ENCODE measurements at regions not wholly inside any gene's neighbourhood (a gene's known extent, or its start where the extent isn't known, plus 50 kb on each side); places are given as distances from the start of the nearest gene placed in this dataset.

DNA sequence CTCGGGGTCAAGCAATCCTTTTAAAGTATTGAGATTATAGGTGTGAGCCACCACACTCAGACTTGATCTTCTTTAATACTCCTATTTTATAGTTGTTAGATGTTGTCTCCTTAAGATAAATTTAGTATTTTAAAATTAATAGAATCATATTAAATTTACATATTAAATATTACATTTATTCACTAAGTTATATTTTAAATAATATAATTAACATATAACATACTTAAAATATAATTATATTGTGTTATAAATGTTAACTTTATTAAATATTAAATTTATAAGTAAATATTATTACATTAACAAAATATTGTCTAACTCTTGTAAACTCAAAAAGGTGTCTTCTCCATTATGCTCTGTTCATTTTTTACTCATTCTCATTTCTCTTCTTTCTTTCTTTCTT is 675.9 kb upstream of the ADGRL4 start:
- 80 to 81% methylated on average over 1 of the region's 1 CpG for WGBS, 2 donors
- Histone ChIP-seq H3K4me3 (no peak overlapping the region), H3K27ac (no peak overlapping the region), H3K36me3 (no peaks in the 10 kb centered on the region), H3K27me3 (no peaks in the 10 kb centered on the region), H3K9me3 (peaks cover 0 to 5% (median 0%) of the 10 kb centered on the region in 3 donors), H3K4me1 (no peaks in the 10 kb centered on the region)
- DNase-seq, result no peak
- TF ChIP-seq, protein P1, sequence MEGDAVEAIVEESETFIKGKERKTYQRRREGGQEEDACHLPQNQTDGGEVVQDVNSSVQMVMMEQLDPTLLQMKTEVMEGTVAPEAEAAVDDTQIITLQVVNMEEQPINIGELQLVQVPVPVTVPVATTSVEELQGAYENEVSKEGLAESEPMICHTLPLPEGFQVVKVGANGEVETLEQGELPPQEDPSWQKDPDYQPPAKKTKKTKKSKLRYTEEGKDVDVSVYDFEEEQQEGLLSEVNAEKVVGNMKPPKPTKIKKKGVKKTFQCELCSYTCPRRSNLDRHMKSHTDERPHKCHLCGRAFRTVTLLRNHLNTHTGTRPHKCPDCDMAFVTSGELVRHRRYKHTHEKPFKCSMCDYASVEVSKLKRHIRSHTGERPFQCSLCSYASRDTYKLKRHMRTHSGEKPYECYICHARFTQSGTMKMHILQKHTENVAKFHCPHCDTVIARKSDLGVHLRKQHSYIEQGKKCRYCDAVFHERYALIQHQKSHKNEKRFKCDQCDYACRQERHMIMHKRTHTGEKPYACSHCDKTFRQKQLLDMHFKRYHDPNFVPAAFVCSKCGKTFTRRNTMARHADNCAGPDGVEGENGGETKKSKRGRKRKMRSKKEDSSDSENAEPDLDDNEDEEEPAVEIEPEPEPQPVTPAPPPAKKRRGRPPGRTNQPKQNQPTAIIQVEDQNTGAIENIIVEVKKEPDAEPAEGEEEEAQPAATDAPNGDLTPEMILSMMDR (IDR thresholded peaks at IDR 0.05), result no peak
- no peak for TF ChIP-seq POLR2A (IDR thresholded peaks at IDR 0.05)
- intact Hi-C loops (cut with DNase I), result no loop called here

DNA sequence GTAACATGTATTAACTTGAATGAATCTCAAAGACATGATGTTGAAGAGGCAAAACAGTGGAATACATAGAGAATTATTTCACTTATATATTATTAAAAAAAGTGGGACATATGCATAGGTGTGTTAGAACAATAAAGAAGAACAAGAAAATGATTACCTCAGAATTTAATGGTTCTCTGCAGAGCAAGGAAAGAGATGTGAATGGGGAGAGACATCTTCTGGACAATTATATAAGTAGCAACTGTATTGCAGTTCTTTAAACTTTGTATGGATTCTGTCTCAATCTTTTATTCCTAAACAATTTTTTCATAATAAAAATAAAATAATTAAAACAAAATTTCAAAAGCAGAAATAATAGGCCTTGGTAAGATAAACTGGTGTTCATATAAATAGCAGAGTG is 674.9 kb upstream of the ADGRL4 start:
- Histone ChIP-seq H3K27ac (no peak overlapping the region), H3K4me1 (no peaks in the 10 kb centered on the region), H3K4me3 (no peak overlapping the region), H3K27me3 (no peaks in the 10 kb centered on the region), H3K9me3 (peaks cover 0 to 5% (median 0%) of the 10 kb centered on the region in 3 donors), H3K36me3 (no peaks in the 10 kb centered on the region)
- DNase-seq, result no peak
- TF ChIP-seq, protein P1 (IDR thresholded peaks at IDR 0.05), result no peak
- TF ChIP-seq POLR2A (IDR thresholded peaks at IDR 0.05), result no peak
- intact Hi-C loops (cut with DNase I), result no loop called here

DNA sequence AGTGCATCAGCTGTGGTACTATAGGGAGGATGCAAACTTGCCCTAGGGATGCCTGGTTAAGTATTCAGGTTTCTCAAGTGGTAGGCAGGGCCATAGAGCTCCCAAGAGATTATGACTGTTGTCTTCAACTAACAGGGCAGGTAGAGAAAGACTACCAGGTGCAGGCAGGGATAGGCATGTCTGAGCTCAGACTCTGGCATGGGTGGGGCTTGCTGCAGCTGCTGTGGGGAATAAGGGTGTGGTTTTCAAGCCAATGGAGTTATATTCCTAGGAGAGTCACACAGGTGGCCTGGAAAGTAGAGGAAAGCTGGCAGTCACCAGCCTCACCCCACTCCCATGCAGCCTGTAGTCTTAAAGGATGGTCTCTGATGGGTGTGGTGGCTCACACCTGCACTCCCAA is 673.4 kb upstream of the ADGRL4 start:
- no peak overlapping the region for H3K27ac ChIP-seq
- H3K36me3 ChIP-seq, result no peaks in the 10 kb centered on the region
- no peak for DNase-seq
- H3K9me3 ChIP-seq, result peaks cover 0 to 5% (median 0%) of the 10 kb centered on the region in 3 donors
- H3K27me3 ChIP-seq, result no peaks in the 10 kb centered on the region
- intact Hi-C loops (cut with DNase I), result no loop called here
- H3K4me3 ChIP-seq, result no peak overlapping the region
- H3K4me1 ChIP-seq, result no peaks in the 10 kb centered on the region
- TF ChIP-seq, protein P1 (IDR thresholded peaks at IDR 0.05), result no peak
- no peak for TF ChIP-seq POLR2A (IDR thresholded peaks at IDR 0.05)

DNA sequence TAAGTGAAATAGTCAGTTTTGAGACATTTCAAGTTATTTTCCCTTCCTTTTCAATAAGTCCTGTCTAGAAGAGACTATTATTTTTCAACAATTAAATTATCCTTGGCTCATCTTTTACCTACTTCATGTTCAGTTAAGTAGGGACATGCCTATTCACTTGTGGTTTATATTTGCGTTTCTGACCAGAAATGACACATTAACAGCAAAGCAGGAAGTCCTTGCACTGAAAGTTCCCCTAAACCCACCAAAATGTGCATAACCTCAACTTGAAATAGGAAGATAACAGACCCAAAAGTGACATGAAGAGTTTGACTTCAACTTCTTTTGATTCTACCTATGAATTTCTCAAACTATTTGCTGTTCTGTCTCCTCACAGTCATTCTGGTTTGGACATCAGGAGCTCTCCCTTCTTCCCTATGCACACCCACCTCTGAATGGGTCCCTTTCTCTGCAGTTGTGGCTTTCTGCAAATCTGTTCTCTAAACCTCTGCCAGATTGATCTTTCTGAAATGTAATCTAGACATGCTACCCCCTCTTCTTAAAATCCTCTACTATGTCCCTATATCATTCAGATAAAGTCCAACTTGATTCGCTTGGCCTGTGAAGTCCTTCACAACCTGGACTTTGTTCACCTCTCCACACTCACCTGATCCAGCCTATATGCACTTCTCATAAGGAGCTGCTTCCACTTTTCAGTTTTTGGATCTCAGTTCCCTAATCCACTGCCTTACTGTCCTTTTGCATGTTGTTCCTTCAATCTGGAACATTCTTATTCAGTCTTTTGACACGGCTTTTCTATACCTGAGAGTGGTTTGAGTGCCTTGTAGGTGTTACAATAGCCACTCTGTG is 661.5 kb upstream of the ADGRL4 start:
- DNase-seq, result no peak
- H3K36me3 ChIP-seq, result no peaks in the 10 kb centered on the region
- no peaks in the 10 kb centered on the region for H3K4me1 ChIP-seq
- H3K4me3 ChIP-seq, result no peak overlapping the region
- TF ChIP-seq, protein P1 (IDR thresholded peaks at IDR 0.05), result no peak
- TF ChIP-seq POLR2A (IDR thresholded peaks at IDR 0.05), result no peak
- no peaks in the 10 kb centered on the region for H3K9me3 ChIP-seq
- no peak overlapping the region for H3K27ac ChIP-seq
- WGBS, 2 donors, result 43 to 54% methylated on average over 3 of the region's 3 CpGs
- H3K27me3 ChIP-seq, result no peaks in the 10 kb centered on the region
- intact Hi-C loops (cut with DNase I), result no loop called here

DNA sequence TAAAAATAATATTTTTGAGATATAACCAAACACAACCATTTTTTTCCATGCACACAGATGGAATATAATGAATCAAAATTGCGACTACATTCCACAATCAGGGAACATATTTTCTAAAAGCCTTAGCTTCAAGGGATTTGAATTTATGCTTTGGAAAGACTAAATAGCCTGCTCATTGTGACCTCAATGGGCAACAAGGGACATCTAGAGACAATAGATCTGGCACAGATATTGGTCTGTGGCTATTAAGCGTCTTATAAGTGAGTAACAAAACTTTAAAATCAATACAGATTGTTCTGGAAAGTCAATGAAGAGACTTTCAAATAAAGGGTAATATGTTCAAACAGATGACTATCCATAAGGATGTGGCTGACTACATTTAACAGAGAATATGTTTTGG is 660.6 kb upstream of the ADGRL4 start:
- H3K4me3 ChIP-seq, result no peak overlapping the region
- 89 to 92% methylated on average over 2 of the region's 2 CpGs for WGBS, 2 donors

More for the DNA sequence above, 660.6 kb upstream of the ADGRL4 start:
- no peaks in the 10 kb centered on the region for H3K27me3 ChIP-seq
- no peaks in the 10 kb centered on the region for H3K9me3 ChIP-seq
- intact Hi-C loops (cut with DNase I), result no loop called here
- no peak overlapping the region for H3K27ac ChIP-seq
- no peak for TF ChIP-seq POLR2A (IDR thresholded peaks at IDR 0.05)
- TF ChIP-seq, protein P1 (IDR thresholded peaks at IDR 0.05), result no peak
- no peaks in the 10 kb centered on the region for H3K36me3 ChIP-seq
- no peak for DNase-seq
- H3K4me1 ChIP-seq, result no peaks in the 10 kb centered on the region
